H1 (cell line): ENCODE measurements at regions not wholly inside any gene's neighbourhood (a gene's known extent, or its start where the extent isn't known, plus 50 kb on each side); places are given as distances from the start of the nearest gene placed in this dataset.

Experiments
- CTBP2 ChIP-seq: IDR thresholded peaks from 2 replicates; pipeline ENCODE4 v1.7.0; 2011; ENCODE audit warnings: borderline replicate concordance, mild to moderate bottlenecking, moderate library complexity, mixed read lengths, low read length; ENCODE audit not compliant: insufficient read depth, insufficient read length
- E2F6 ChIP-seq: IDR thresholded peaks from 2 replicates; pipeline ENCODE4 v1.6.1; 2012; ENCODE audit warnings: inconsistent platforms
- EZH2 ChIP-seq: fragments of 200-600 bp; sonication (generic); IDR thresholded peaks from 2 replicates; pipeline ENCODE4 v1.7.1; 2012; ENCODE audit warnings: low read depth, mild to moderate bottlenecking, moderate library complexity, low read length, inconsistent platforms; ENCODE audit not compliant: severe bottlenecking
- GABPA ChIP-seq: IDR thresholded peaks from 2 replicates; pipeline ENCODE4 v1.6.1; 2011; ENCODE audit warnings: mild to moderate bottlenecking, low read length, moderate library complexity, borderline replicate concordance; ENCODE audit not compliant: insufficient read depth
- JUND ChIP-seq: IDR thresholded peaks from 2 replicates; pipeline ENCODE4 v1.6.1; 2011; ENCODE audit warnings: mild to moderate bottlenecking, improper control_type of control experiment, low read length
- KDM5A ChIP-seq: fragments of 200-600 bp; IDR thresholded peaks from 2 replicates; pipeline ENCODE4 v1.7.1; 2012; ENCODE audit warnings: mild to moderate bottlenecking, low read length, inconsistent platforms, mixed read lengths

GRCh38 chr10:101292194-101293006 is 61.6 kb upstream of the BTRC start (continued):
- TF ChIP-seq E2F6 (no peak), GABPA (no peak), KDM5A (no peak), JUND (no peak), EZH2 (no peak), CTBP2 (no peak)
- TF ChIP-seq, all 59 proteins: peak for 5
